NT2/D1 (cell line): ENCODE measurements at regions not wholly inside any gene's neighbourhood (a gene's known extent, or its start where the extent isn't known, plus 50 kb on each side); places are given as distances from the start of the nearest gene placed in this dataset.

ENCODE experiments used
- DNase-seq: peaks from one replicate; pipeline ENCODE4 v3.0.0-alpha.2; 2011; ENCODE audit warnings: low read depth, low spot score
- H3K27me3 ChIP-seq: 2 replicates; pipeline ENCODE4 v1.6.0; 2011; ENCODE audit warnings: mild to moderate bottlenecking; ENCODE audit not compliant: insufficient read length, insufficient read depth
- H3K36me3 ChIP-seq: 2 replicates; pipeline ENCODE4 v1.6.1; 2011; ENCODE audit warnings: mild to moderate bottlenecking, low read length, mixed read lengths; ENCODE audit not compliant: insufficient read depth, insufficient read length
- H3K4me1 ChIP-seq: 2 replicates; pipeline ENCODE4 v1.5.1; 2011; ENCODE audit not compliant: insufficient read depth, insufficient read length
- H3K4me3 ChIP-seq: 2 replicates; pipeline ENCODE4 v1.5.1; 2011; ENCODE audit warnings: low read depth; ENCODE audit not compliant: insufficient read length
- H3K9ac ChIP-seq: 2 replicates; pipeline ENCODE4 v1.6.0; 2011; ENCODE audit warnings: low read depth; ENCODE audit not compliant: insufficient read length
- H3K9me3 ChIP-seq: 2 replicates; pipeline ENCODE4 v1.5.1; 2011; ENCODE audit warnings: mild to moderate bottlenecking, low read length; ENCODE audit not compliant: insufficient read depth
- SUZ12 ChIP-seq: IDR thresholded peaks from 2 replicates; pipeline ENCODE4 v1.6.1; 2011; ENCODE audit not compliant: insufficient read length, insufficient read depth; ENCODE audit errors: extremely low read depth
- YY1 ChIP-seq: IDR thresholded peaks from 2 replicates; pipeline ENCODE4 v1.6.1; 2011; ENCODE audit not compliant: insufficient read length, insufficient read depth
- ZNF274 ChIP-seq: IDR thresholded peaks from 2 replicates; pipeline ENCODE4 v1.6.1; 2011; ENCODE audit warnings: mild to moderate bottlenecking, low read depth, low read length

DNA sequence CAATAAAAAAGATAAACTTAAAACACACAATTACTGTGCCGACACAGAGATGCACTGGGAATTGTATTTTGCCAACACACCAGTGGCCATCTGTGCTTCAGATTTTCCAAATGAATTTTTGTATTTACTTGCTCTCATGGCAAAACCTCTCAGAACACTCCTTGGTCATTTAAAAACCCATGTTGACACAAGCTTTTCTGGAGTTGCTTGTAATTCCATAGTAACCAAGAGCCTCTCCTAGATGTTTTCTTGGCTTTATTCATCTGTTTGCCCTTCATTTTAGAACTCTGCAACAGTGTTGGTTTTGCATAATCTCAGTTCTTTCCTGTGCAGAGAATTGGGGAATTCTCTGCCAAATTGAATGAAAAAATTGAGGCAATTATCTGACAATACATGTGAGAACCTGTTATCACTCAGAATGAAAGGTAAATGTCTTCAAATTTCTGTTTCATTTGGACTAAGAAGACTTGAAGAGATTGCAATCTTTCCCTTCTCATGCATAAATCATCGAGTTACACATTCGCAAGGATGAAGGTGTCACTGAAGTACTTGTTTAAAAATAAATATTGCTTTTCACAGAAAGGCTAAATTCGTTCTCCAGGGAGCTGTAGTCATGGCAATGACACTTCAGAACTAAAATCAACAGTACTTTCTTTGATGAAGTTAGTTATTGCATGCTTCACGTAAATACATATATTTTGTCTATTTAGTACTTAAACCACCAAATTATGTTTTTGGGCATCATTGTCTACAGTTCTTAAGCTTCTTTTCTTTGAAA, 301.8 kb upstream of the CTSO start:
- no peak for TF ChIP-seq SUZ12
- no peak for TF ChIP-seq ZNF274
- TF ChIP-seq YY1: no peak
- DNase-seq: no peak

DNA sequence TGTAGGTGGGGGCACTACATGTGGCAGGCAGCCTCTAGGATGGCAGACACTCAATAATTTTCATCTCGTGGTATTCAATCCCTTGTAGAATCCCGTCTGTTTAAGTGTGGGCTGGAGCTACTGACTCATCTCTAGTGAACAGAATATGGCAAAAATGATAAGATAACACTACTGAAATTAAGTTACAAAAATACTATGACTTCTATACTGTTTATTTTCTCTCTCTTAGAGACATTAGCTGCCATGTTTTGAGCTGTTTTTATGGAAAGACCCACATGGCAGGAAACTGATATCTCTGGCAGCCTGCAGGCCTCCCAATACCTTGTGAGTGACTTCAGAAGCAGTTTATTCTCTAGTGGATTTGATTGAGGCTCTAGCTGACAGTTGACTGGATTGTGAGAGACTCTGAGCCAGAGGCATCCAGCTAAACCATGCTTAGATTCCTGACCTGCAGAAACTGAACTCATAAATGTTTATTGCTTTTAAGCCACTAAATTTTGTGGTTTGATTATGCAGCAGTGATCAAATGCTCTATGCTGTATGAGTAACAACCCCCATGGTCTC, 298.8 kb upstream of the CTSO start:
- no peaks in the 10 kb centered on the region for H3K36me3 ChIP-seq
- H3K9me3 ChIP-seq: no peaks in the 10 kb centered on the region
- H3K4me3 ChIP-seq: no peak overlapping the region
- no peaks in the 10 kb centered on the region for H3K4me1 ChIP-seq
- no peak overlapping the region for H3K9ac ChIP-seq
- DNase-seq: no peak
- TF ChIP-seq SUZ12 (no peak), YY1 (no peak), ZNF274 (no peak)
- H3K27me3 ChIP-seq: no peaks in the 10 kb centered on the region

More for the DNA sequence above, 301.8 kb upstream of the CTSO start:
- no peaks in the 10 kb centered on the region for H3K27me3 ChIP-seq
- no peaks in the 10 kb centered on the region for H3K36me3 ChIP-seq
- H3K9me3 ChIP-seq: no peaks in the 10 kb centered on the region
- no peak overlapping the region for H3K9ac ChIP-seq
- H3K4me3 ChIP-seq: no peak overlapping the region
- no peaks in the 10 kb centered on the region for H3K4me1 ChIP-seq

DNA sequence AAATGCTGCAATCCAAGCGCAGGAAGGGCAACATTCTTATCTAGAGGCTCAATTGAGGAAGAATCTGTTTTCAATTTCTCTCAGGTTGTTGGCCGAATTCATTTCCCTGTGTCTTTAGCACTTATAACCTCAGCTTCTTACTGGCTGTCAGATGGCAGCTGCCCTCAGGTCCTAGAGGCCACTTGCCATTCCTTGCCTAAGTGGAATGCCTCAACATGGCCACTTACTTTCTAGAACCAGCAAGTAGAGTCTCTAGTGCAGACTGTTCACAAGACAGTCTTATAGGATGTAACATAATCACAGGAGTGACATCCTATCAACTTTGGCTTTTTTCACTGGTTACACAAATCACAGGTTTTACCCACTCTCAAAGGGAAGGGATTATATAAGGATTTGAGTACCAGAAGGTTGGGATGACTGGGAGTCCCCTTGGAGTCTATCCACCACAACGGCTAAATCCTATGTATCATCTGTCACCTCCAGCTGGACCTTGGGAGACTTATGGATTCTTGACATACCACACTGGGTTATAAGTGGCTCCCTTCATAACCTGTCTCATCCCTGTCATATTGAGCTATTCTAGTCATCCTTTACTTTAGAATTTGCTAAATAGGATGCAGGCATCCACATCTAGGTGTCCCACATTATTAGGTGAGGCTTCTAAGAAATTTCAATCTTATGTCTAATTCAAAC, 297.9 kb upstream of the CTSO start:
- no peak overlapping the region for H3K4me3 ChIP-seq
- TF ChIP-seq ZNF274: no peak
- no peak for TF ChIP-seq YY1
- no peak for TF ChIP-seq SUZ12
- H3K36me3 ChIP-seq: no peaks in the 10 kb centered on the region
- H3K9ac ChIP-seq: no peak overlapping the region
- H3K27me3 ChIP-seq: no peaks in the 10 kb centered on the region
- H3K9me3 ChIP-seq: no peaks in the 10 kb centered on the region
- no peaks in the 10 kb centered on the region for H3K4me1 ChIP-seq
- DNase-seq: no peak

DNA sequence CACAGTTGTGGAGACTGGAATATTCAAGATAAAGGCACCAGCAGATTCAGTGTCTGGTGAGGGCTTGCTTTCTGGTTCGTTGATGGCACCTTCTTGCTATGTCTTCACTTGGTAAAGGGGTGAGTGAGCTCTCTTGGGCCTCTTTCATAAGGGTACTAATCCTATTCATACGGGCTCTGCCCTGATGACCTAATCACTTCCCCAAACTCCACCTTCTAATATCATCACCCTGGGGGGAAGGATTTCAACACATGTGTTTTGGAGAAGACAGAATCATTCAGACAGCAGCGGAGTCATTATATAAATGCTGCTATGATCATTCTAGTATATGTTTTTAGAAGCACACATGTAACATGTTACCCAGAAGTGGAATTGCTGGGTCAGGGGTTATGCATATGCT, 295.3 kb upstream of the CTSO start:
- no peaks in the 10 kb centered on the region for H3K4me1 ChIP-seq
- TF ChIP-seq SUZ12 (no peak), ZNF274 (no peak), YY1 (no peak)
- no peak overlapping the region for H3K4me3 ChIP-seq
- no peaks in the 10 kb centered on the region for H3K9me3 ChIP-seq
- no peaks in the 10 kb centered on the region for H3K27me3 ChIP-seq
- no peaks in the 10 kb centered on the region for H3K36me3 ChIP-seq
- H3K9ac ChIP-seq: no peak overlapping the region
- no peak for DNase-seq

DNA sequence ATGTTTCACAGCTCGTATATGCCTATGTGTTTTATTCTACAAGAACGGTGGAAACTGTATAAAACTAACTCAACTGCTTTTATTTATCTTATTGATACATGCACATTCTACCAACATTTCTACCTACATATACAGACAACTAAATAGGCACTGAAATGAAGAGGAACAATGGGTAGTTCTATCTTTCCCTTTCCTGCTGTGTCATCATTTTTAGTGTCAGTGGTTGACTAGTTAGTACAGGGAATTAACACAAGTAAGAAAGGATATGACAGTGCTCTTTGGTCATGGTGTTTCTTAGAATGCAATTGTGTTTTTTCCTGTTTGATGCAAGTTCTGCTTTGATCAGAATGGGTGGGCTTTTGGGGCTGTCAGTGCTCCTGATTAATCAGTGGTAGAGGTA, 293.8 kb upstream of the CTSO start:
- H3K9ac ChIP-seq: no peak overlapping the region
- H3K4me1 ChIP-seq: no peaks in the 10 kb centered on the region
- no peaks in the 10 kb centered on the region for H3K27me3 ChIP-seq
- H3K4me3 ChIP-seq: no peak overlapping the region
- H3K9me3 ChIP-seq: no peaks in the 10 kb centered on the region
- DNase-seq: no peak
- H3K36me3 ChIP-seq: no peaks in the 10 kb centered on the region
- no peak for TF ChIP-seq SUZ12
- no peak for TF ChIP-seq ZNF274
- no peak for TF ChIP-seq YY1

DNA sequence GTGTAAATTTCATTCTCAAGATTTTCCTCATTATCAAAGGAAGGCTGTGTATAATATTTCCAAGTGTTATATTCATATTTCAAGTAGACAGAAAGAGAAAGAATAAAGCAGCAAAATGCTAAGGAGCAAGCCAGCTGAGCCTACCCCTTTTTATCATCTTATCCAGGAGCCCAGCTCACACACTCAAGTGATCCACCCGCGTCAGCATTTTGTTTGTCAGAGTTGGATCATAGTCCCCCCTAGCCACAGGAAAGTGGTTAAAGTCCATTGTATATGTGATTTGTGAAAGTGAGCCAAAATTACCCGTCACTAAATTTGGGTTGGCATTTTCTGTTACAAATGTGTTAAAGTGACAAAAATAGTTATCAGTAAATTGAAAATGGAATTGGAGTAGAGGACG, 289.3 kb upstream of the CTSO start:
- H3K9ac ChIP-seq: no peak overlapping the region
- no peak overlapping the region for H3K4me3 ChIP-seq
- H3K4me1 ChIP-seq: no peaks in the 10 kb centered on the region
- H3K36me3 ChIP-seq: no peaks in the 10 kb centered on the region
- no peak for DNase-seq
- TF ChIP-seq ZNF274: no peak
- no peak for TF ChIP-seq SUZ12
- no peak for TF ChIP-seq YY1
- no peaks in the 10 kb centered on the region for H3K27me3 ChIP-seq
- no peaks in the 10 kb centered on the region for H3K9me3 ChIP-seq

DNA sequence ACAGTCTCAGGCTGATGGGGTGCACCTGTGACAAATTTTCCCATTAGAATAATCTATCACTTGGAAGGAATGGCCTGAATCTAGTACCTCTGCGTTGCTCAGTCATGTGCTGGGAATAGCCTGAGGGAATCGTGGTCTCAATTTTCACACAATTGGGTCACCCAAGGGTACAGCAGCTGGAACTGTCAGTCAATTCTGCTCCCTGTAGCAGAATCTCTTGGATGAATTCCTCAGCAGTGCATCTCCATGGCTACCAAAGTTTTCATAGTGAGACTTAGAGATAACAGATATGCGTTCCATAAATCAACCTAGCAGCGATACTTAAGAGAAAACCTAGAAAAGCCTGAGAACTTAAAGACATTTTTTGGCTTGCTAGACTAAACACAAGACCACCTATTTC, 288.7 kb upstream of the CTSO start:
- H3K27me3 ChIP-seq: no peaks in the 10 kb centered on the region
- no peak overlapping the region for H3K4me3 ChIP-seq
- H3K9ac ChIP-seq: no peak overlapping the region
- H3K36me3 ChIP-seq: no peaks in the 10 kb centered on the region
- DNase-seq: no peak
- TF ChIP-seq SUZ12: no peak
- TF ChIP-seq YY1: no peak
- TF ChIP-seq ZNF274: no peak
- no peaks in the 10 kb centered on the region for H3K4me1 ChIP-seq
- H3K9me3 ChIP-seq: no peaks in the 10 kb centered on the region
